Activated T-cell treated with anti-CD3 and anti-CD28 coated beads for 24 hours (primary cell): ENCODE measurements at regions not wholly inside any gene's neighbourhood (a gene's known extent, or its start where the extent isn't known, plus 50 kb on each side); places are given as distances from the start of the nearest gene placed in this dataset.

Source experiments
- DNase-seq: peaks from one replicate; pipeline ENCODE4 v3.0.0-alpha.2; 2020; ENCODE audit warnings: low read depth

DNA sequence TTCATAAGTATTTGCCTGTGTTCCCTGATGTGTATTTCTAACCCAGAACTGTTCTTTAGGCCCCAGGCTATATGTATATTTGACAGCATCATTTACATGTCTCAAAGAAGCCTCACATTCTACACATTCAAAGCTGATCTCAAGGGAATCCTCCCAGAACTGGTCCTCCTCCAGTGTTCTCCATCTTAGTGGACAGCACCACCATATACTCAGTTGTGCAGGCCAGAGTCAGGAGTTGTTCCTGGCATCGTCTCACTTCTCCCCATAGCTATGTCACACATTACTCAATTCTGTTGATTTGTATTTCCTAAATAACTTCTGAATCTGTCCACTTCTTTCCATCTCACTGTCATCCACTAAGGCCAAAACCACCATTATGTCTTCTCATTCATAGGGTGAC is 82.8 kb upstream of the TRPC3 start:
- no peak for DNase-seq

GRCh38 chr4:122027203-122027602 is 75.3 kb upstream of the TRPC3 start:
- no peak for DNase-seq

- DNase-seq = no peak
Measured at GRCh38 chr4:122017296-122017695, 65.4 kb upstream of the TRPC3 start.

DNA sequence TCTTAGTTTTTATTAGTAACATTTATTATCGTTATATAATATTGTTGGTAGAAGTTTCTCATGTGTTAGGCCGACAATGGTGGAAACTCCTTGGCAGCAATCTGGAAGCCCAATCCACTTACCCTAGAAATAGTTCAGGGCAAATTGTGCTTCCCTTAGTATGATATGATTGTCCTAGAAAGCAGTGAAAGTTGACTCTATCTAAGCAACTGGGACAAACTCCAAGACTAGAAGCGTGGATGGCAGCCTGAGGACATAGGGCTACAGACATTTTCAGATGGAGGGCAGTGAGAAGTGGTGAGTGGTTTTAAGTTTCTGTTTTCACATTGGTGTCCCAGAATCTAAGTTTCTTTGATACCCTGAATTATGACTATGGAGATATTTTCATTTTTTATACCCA is 63.3 kb upstream of the TRPC3 start:
- no peak for DNase-seq

DNA sequence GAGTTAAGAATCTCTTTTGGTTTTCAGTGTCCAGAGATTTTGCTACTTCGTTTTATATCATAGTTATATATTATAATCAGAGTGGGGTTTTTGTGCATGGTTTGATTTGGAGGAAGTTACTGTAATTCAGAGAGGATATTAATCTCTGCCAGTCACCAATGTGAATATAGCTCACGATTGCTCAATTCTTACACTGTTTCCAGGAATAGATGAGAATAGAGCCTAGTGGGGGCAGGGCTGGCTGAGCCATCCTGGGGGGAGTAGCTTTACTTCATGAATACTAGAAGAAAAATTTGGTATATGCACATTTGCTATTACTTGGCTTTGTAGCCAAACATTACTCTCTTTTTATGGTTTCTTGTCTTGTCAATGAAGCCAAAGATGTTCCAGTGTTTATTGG is 60.9 kb upstream of the TRPC3 start:
- DNase-seq = no peak

- DNase-seq = no peak
Measured at GRCh38 chr4:122010610-122011009, 58.8 kb upstream of the TRPC3 start.

DNA sequence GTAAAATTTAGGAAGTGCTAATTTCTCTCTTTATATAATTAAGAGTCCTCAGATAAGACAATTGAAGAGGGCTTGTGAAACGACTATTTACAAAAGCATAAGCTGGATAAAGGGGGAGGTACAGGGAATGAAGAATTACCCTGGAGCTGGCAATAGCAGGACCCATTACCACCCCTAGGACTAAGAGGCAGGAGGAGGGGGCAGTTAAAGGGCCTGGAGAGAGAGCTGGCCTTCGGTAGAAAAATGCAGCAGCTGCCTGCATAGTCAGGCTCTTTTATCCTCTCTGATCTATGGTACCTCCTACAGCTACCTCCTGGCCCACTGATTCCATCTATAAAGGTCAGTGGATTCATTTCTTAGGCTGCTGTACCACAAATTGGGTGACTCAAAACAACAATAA is 57.7 kb upstream of the TRPC3 start:
- no peak for DNase-seq

DNA sequence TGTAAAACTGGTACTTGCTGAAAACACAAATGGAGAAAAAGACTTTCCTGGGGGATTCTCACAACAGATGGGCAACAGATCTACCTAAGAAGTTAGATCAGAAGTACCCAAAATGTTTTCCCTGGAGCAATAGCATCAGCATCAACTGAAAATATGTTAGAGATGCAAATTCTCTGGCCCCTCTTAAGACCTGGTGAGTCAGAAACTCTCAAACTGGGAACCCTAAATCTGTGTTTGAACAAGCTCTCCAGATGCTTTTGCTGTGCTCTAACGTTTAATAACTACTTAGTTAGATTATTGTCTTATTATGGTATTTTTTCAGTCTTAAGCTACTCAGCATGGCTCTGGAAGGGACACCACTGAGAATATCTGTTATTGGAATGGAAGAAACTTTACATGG is 55.2 kb upstream of the TRPC3 start:
- DNase-seq = no peak

- no peak for DNase-seq
Measured at GRCh38 chr4:122005064-122005755, 53.4 kb upstream of the TRPC3 start.

DNA sequence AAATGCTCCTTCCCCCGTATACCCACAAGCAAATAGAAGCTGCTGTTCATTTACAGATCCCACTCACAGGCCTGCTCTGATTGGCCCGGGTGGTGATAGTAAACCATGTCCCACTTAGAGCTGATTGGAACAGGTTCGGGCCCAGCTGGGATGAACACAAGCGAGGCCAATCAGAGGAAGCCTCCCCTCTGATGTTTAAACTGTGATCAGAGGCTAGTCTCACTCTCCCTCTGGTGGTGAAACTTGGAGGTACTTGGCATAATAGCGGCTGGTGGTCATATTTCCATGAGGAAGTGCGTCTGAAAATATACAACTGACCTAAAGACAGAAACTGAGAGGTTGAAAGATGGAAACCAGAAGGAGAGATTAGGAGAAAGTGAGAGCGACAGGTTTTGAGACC is 51.5 kb upstream of the TRPC3 start:
- DNase-seq = peak; percentile 4
